H1 (cell line): ENCODE measurements at regions not wholly inside any gene's neighbourhood (a gene's known extent, or its start where the extent isn't known, plus 50 kb on each side); places are given as distances from the start of the nearest gene placed in this dataset.

ENCODE experiments used
- E2F6 ChIP-seq: IDR thresholded peaks from 2 replicates; pipeline ENCODE4 v1.6.1; 2012; ENCODE audit warnings: inconsistent platforms

GRCh38 chr1:101145449-101145820 lies 91.4 kb upstream of the S1PR1 start (continued):
- TF ChIP-seq E2F6, result no peak
